Fibroblast of the aortic adventitia (primary cell): ENCODE measurements at regions not wholly inside any gene's neighbourhood (a gene's known extent, or its start where the extent isn't known, plus 50 kb on each side); places are given as distances from the start of the nearest gene placed in this dataset.

Experiments
- DNase-seq: peaks from one replicate; pipeline ENCODE4 v3.0.0-alpha.2; 2010; ENCODE audit warnings: low read depth
- H3K4me3 ChIP-seq: 2 replicates; pipeline ENCODE4 v1.5.1; 2011; ENCODE audit warnings: low read depth, mild to moderate bottlenecking, control low read depth, low read length, moderate library complexity
- TF ChIP-seq, protein P1 (sequence below): IDR thresholded peaks from 2 replicates; pipeline ENCODE4 v1.5.1; 2011; ENCODE audit warnings: mild to moderate bottlenecking, low read length, control low read depth, inconsistent platforms; ENCODE audit not compliant: insufficient read depth

DNA sequence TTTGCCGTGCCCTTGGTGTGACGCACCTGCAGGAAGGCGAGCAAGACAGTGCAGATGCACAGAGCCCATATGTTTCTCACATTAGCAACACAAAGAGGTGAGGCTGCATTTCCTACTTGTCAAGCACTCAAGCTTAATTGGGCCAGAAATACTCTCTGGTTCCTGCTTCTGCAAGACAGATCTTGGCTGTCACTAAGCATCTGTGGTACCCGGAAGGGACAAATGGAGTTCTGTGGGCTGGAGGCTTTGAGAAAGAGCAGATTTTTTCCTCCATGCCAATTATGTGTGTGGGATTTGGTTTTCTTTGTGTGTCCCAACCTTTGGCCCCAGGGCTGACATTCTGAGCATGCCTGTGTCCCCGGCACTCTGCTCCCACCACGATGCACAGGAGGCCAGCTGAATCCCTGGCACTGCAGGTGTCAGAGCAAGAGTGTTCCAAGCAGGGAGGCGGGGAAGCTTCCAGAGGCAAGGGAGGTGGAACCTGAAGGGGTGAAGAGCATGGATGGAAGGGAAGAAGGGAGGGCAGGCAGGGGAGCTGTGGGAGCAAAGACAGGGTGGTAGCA is 52.0 kb upstream of the STUM start:
- TF ChIP-seq, protein P1, sequence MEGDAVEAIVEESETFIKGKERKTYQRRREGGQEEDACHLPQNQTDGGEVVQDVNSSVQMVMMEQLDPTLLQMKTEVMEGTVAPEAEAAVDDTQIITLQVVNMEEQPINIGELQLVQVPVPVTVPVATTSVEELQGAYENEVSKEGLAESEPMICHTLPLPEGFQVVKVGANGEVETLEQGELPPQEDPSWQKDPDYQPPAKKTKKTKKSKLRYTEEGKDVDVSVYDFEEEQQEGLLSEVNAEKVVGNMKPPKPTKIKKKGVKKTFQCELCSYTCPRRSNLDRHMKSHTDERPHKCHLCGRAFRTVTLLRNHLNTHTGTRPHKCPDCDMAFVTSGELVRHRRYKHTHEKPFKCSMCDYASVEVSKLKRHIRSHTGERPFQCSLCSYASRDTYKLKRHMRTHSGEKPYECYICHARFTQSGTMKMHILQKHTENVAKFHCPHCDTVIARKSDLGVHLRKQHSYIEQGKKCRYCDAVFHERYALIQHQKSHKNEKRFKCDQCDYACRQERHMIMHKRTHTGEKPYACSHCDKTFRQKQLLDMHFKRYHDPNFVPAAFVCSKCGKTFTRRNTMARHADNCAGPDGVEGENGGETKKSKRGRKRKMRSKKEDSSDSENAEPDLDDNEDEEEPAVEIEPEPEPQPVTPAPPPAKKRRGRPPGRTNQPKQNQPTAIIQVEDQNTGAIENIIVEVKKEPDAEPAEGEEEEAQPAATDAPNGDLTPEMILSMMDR: no peak
- DNase-seq: no peak

DNA sequence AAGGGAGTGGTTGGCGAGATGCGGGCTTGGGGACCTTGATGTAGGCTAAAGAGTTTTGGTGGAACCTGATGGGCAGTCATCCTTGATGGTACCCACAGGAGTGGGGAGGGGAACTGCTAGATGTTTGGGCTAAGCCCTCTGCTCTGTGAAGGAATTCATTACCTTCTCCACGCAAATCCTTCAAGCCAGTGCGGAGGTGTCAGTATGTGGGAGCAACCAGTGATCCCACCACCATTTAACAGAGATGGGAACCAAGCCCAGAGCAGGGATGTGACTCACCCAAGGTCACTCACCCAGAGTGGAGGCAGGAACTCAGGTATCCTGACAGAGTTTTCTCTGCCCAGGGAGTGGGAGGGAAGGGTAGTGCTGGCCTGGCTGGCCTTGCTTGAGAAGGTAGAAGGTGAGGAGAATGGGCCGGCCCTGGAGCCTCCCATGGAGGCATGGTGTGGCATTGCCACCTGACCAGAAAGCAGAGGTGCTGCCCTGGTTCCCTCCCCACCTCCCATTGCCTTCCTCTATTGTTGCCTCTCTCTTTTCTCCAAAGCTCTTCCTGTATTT is 51.2 kb upstream of the STUM start:
- TF ChIP-seq, protein P1: no peak
- no peak overlapping the region for H3K4me3 ChIP-seq
- DNase-seq: no peak

More for the DNA sequence above, 52.0 kb upstream of the STUM start:
- H3K4me3 ChIP-seq: no peak overlapping the region

GRCh38 chr1:226497991-226498639 is 50.4 kb upstream of the STUM start:
- H3K4me3 ChIP-seq: no peak overlapping the region
- no peak for DNase-seq
- TF ChIP-seq, protein P1: no peak

DNA sequence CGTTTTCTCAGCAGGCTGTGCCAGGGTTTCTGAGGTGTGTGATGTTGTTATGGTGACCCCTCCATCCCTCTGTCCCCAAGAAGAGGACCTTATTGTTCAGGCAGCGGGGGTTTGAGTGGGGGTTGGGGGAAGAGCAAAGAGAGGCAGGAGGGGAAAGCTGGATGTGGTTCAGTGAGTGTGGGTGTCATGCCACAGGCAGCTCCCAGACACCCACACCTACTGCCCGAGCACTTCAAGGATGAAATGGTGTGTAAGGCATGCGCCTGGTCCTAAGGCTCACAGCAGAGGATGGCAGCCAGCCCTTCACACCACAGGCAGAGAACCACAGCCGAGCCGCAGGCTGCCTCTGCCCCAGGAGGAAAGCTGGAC is 49.9 kb upstream of the STUM start:
- no peak overlapping the region for H3K4me3 ChIP-seq
- TF ChIP-seq, protein P1: no peak
- no peak for DNase-seq
